Muscle layer of duodenum (tissue), 2 donors: ENCODE measurements at regions not wholly inside any gene's neighbourhood (a gene's known extent, or its start where the extent isn't known, plus 50 kb on each side); places are given as distances from the start of the nearest gene placed in this dataset.

Source experiments
- H3K27ac ChIP-seq: one replicate; pipeline ENCODE4 v1.7.0; 2013; ENCODE audit warnings: mild to moderate bottlenecking, low read length
- H3K27me3 ChIP-seq: one replicate; pipeline ENCODE4 v1.7.0; 2013; ENCODE audit warnings: low read depth, mild to moderate bottlenecking, control low read depth, low read length
- H3K36me3 ChIP-seq, 2 donors: one replicate each; pipeline ENCODE4 v1.7.0; 2013; ENCODE audit warnings: low read length in 2 of 2, control low read depth in 1 of 2, mild to moderate bottlenecking in 1 of 2; ENCODE audit not compliant: insufficient read depth in 2 of 2, control insufficient read depth in 1 of 2
- H3K4me1 ChIP-seq, 2 donors: one replicate each; pipeline ENCODE4 v1.7.0; 2013; ENCODE audit warnings: low read length in 2 of 2, mild to moderate bottlenecking in 2 of 2, control low read depth in 1 of 2, moderate library complexity in 1 of 2; ENCODE audit not compliant: insufficient read depth in 2 of 2, control insufficient read depth in 1 of 2
- H3K4me3 ChIP-seq, 2 donors: one replicate each; pipeline ENCODE4 v1.7.0; 2013; ENCODE audit warnings: low read length in 2 of 2, low read depth in 1 of 2, mild to moderate bottlenecking in 1 of 2
- H3K9me3 ChIP-seq, 2 donors: one replicate each; pipeline ENCODE4 v1.7.0; 2013; ENCODE audit warnings: low read length in 2 of 2, control low read depth in 1 of 2, mild to moderate bottlenecking in 1 of 2; ENCODE audit not compliant: control insufficient read depth in 1 of 2
- donor health status: healthy.

- Histone ChIP-seq H3K36me3 (no peaks in the 10 kb centered on the region), H3K9me3 (no peaks in the 10 kb centered on the region), H3K27me3 (no peaks in the 10 kb centered on the region), H3K4me1 (peaks cover 11% of the 10 kb centered on the region in 2 donors), H3K27ac (no peak overlapping the region), H3K4me3 (no peak overlapping the region)
Measured at GRCh38 chr5:109487753-109488420, 78.1 kb upstream of the PJA2 start.

- Histone ChIP-seq H3K4me1 (peaks cover 11% of the 10 kb centered on the region in 2 donors), H3K36me3 (no peaks in the 10 kb centered on the region), H3K27ac (no peak overlapping the region), H3K4me3 (no peak overlapping the region), H3K9me3 (no peaks in the 10 kb centered on the region), H3K27me3 (no peaks in the 10 kb centered on the region)
Measured at GRCh38 chr5:109486200-109486804, 76.5 kb upstream of the PJA2 start.

GRCh38 chr5:109485030-109485429 is 75.3 kb upstream of the PJA2 start:
- Histone ChIP-seq H3K36me3 (no peaks in the 10 kb centered on the region), H3K27me3 (no peaks in the 10 kb centered on the region), H3K4me1 (peaks cover 11% of the 10 kb centered on the region in 2 donors), H3K4me3 (peak overlapping the region; percentile 8 to 11), H3K9me3 (no peaks in the 10 kb centered on the region), H3K27ac (no peak overlapping the region)

GRCh38 chr5:109484597-109484996 is 74.8 kb upstream of the PJA2 start:
- no peaks in the 10 kb centered on the region for H3K9me3 ChIP-seq
- peak overlapping the region; percentile 8 to 11 for H3K4me3 ChIP-seq
- peaks cover 11% of the 10 kb centered on the region in 2 donors for H3K4me1 ChIP-seq
- H3K27me3 ChIP-seq: no peaks in the 10 kb centered on the region
- H3K27ac ChIP-seq: no peak overlapping the region
- no peaks in the 10 kb centered on the region for H3K36me3 ChIP-seq

GRCh38 chr5:109483395-109483971 is 73.7 kb upstream of the PJA2 start:
- Histone ChIP-seq H3K27me3 (no peaks in the 10 kb centered on the region), H3K4me3 (no peak overlapping the region), H3K36me3 (no peaks in the 10 kb centered on the region), H3K27ac (no peak overlapping the region), H3K9me3 (no peaks in the 10 kb centered on the region), H3K4me1 (peaks cover 11% of the 10 kb centered on the region in 2 donors)

- Histone ChIP-seq H3K4me1 (peaks cover 11% of the 10 kb centered on the region in 2 donors), H3K9me3 (no peaks in the 10 kb centered on the region)
Measured at GRCh38 chr5:109482748-109483147, 73.0 kb upstream of the PJA2 start.

GRCh38 chr5:109479260-109479860 is 69.6 kb upstream of the PJA2 start:
- no peak overlapping the region for H3K4me3 ChIP-seq
- H3K27ac ChIP-seq: no peak overlapping the region
- no peaks in the 10 kb centered on the region for H3K27me3 ChIP-seq
- H3K36me3 ChIP-seq: no peaks in the 10 kb centered on the region
- H3K4me1 ChIP-seq: peaks cover 6% of the 10 kb centered on the region in 2 donors
- no peaks in the 10 kb centered on the region for H3K9me3 ChIP-seq

More at GRCh38 chr5:109482748-109483147, 73.0 kb upstream of the PJA2 start:
- Histone ChIP-seq H3K4me3 (no peak overlapping the region), H3K36me3 (no peaks in the 10 kb centered on the region), H3K27ac (no peak overlapping the region), H3K27me3 (no peaks in the 10 kb centered on the region)

GRCh38 chr5:109478830-109479229 is 69.1 kb upstream of the PJA2 start:
- Histone ChIP-seq H3K4me3 (no peak overlapping the region), H3K4me1 (peaks cover under 1 to 6% of the 10 kb centered on the region in 2 donors), H3K36me3 (no peaks in the 10 kb centered on the region), H3K27ac (no peak overlapping the region), H3K27me3 (no peaks in the 10 kb centered on the region), H3K9me3 (no peaks in the 10 kb centered on the region)

GRCh38 chr5:109476292-109476691 is 66.5 kb upstream of the PJA2 start:
- Histone ChIP-seq H3K4me3 (no peak overlapping the region), H3K27ac (no peak overlapping the region), H3K27me3 (no peaks in the 10 kb centered on the region), H3K4me1 (no peaks in the 10 kb centered on the region), H3K9me3 (no peaks in the 10 kb centered on the region), H3K36me3 (no peaks in the 10 kb centered on the region)

GRCh38 chr5:109469896-109470662 is 60.3 kb upstream of the PJA2 start:
- Histone ChIP-seq H3K9me3 (no peaks in the 10 kb centered on the region), H3K4me3 (no peak overlapping the region), H3K4me1 (peaks cover 3 to 7% of the 10 kb centered on the region in 2 donors), H3K36me3 (no peaks in the 10 kb centered on the region), H3K27ac (no peak overlapping the region), H3K27me3 (no peaks in the 10 kb centered on the region)
